Right atrium auricular region (tissue), 2 donors: ENCODE measurements at regions not wholly inside any gene's neighbourhood (a gene's known extent, or its start where the extent isn't known, plus 50 kb on each side); places are given as distances from the start of the nearest gene placed in this dataset.

Experiments used
- DNase-seq: peaks from one replicate; pipeline ENCODE4 v3.0.0-alpha.2; 2019; ENCODE audit warnings: low spot score
- H3K27ac ChIP-seq, 2 donors: fragments of 200-600 bp; sonication (generic); 1 replicate in 1 of 2; 2 replicates in 1 of 2; pipeline ENCODE4 v1.5.1; 2016 to 2019
- H3K27me3 ChIP-seq, 2 donors: fragments of 200-600 bp; sonication (generic); one replicate each; pipeline versions ENCODE4 v1.5.1 to v1.6.0; 2017 to 2019
- H3K36me3 ChIP-seq: fragments of 200-600 bp; sonication (generic); one replicate; pipeline ENCODE4 v1.5.1; 2016
- H3K4me1 ChIP-seq, 2 donors: fragments of 200-600 bp; sonication (generic); one replicate each; pipeline versions ENCODE4 v1.5.1 to v1.6.0; 2017 to 2019
- H3K4me3 ChIP-seq, 2 donors: fragments of 200-600 bp; sonication (generic); 1 replicate in 1 of 2; 2 replicates in 1 of 2; pipeline ENCODE4 v1.5.1; 2017 to 2019; ENCODE audit warnings: mild to moderate bottlenecking in 1 of 2, moderate library complexity in 1 of 2
- H3K9me3 ChIP-seq, 2 donors: fragments of 200-600 bp; sonication (generic); one replicate each; pipeline ENCODE4 v1.5.1; 2019
- TF ChIP-seq, protein P1 (sequence below), 2 donors: fragments of 200-600 bp; sonication (generic); IDR thresholded peaks; one replicate each; pipeline ENCODE4 v1.5.1; 2019; ENCODE audit warnings: antibody characterized with exemption in 2 of 2

- TF ChIP-seq, protein P1, sequence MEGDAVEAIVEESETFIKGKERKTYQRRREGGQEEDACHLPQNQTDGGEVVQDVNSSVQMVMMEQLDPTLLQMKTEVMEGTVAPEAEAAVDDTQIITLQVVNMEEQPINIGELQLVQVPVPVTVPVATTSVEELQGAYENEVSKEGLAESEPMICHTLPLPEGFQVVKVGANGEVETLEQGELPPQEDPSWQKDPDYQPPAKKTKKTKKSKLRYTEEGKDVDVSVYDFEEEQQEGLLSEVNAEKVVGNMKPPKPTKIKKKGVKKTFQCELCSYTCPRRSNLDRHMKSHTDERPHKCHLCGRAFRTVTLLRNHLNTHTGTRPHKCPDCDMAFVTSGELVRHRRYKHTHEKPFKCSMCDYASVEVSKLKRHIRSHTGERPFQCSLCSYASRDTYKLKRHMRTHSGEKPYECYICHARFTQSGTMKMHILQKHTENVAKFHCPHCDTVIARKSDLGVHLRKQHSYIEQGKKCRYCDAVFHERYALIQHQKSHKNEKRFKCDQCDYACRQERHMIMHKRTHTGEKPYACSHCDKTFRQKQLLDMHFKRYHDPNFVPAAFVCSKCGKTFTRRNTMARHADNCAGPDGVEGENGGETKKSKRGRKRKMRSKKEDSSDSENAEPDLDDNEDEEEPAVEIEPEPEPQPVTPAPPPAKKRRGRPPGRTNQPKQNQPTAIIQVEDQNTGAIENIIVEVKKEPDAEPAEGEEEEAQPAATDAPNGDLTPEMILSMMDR (IDR thresholded peaks at IDR 0.05), result no peak
- no peaks in the 10 kb centered on the region for H3K36me3 ChIP-seq
- no peaks in the 10 kb centered on the region for H3K9me3 ChIP-seq
- DNase-seq, result no peak
- no peaks in the 10 kb centered on the region for H3K4me1 ChIP-seq
- H3K27me3 ChIP-seq, result no peaks in the 10 kb centered on the region
- no peak overlapping the region for H3K27ac ChIP-seq
- no peak overlapping the region for H3K4me3 ChIP-seq
Measured at GRCh38 chr10:109275960-109276359, 647.4 kb downstream of the XPNPEP1 start.

- TF ChIP-seq, protein P1 (IDR thresholded peaks at IDR 0.05), result no peak
- H3K4me1 ChIP-seq, result no peaks in the 10 kb centered on the region
- H3K4me3 ChIP-seq, result no peak overlapping the region
- no peaks in the 10 kb centered on the region for H3K9me3 ChIP-seq
- DNase-seq, result no peak
- H3K27me3 ChIP-seq, result no peaks in the 10 kb centered on the region
- no peaks in the 10 kb centered on the region for H3K36me3 ChIP-seq
- H3K27ac ChIP-seq, result no peak overlapping the region
Measured at GRCh38 chr10:109274681-109275080, 648.6 kb downstream of the XPNPEP1 start.

GRCh38 chr10:109270173-109270572 is 653.1 kb downstream of the XPNPEP1 start:
- Histone ChIP-seq H3K4me3 (no peak overlapping the region), H3K9me3 (no peaks in the 10 kb centered on the region), H3K4me1 (no peaks in the 10 kb centered on the region), H3K27ac (no peak overlapping the region), H3K27me3 (no peaks in the 10 kb centered on the region), H3K36me3 (no peaks in the 10 kb centered on the region)
- TF ChIP-seq, protein P1 (IDR thresholded peaks at IDR 0.05), result no peak
- DNase-seq, result no peak

GRCh38 chr10:109264004-109264403 is 659.3 kb downstream of the XPNPEP1 start:
- H3K27me3 ChIP-seq, result no peaks in the 10 kb centered on the region
- no peaks in the 10 kb centered on the region for H3K9me3 ChIP-seq
- TF ChIP-seq, protein P1 (IDR thresholded peaks at IDR 0.05), result no peak
- H3K4me3 ChIP-seq, result no peak overlapping the region
- DNase-seq, result no peak
- no peak overlapping the region for H3K27ac ChIP-seq
- H3K4me1 ChIP-seq, result no peaks in the 10 kb centered on the region
- H3K36me3 ChIP-seq, result no peaks in the 10 kb centered on the region

DNA sequence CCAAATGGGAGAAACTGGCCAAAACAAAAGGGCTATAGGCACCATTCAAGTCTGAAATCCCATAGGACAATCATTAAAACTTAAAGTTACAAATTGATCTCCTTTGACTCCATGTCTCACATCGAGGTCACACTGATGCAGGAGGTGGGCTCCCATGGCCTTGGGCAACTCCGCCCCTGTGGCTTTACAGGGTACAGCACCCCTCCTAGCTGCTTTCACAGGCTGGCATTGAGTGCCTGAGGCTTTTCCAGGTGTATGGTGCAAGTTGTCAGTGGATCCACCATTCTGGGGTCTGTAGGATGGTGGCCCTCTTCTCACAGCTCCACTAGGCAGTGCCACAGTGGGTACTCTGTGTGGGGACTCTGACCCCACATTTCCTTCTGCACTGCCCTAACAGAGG is 662.1 kb downstream of the XPNPEP1 start:
- TF ChIP-seq, protein P1 (IDR thresholded peaks at IDR 0.05), result no peak
- Histone ChIP-seq H3K4me1 (no peaks in the 10 kb centered on the region), H3K9me3 (no peaks in the 10 kb centered on the region)

DNA sequence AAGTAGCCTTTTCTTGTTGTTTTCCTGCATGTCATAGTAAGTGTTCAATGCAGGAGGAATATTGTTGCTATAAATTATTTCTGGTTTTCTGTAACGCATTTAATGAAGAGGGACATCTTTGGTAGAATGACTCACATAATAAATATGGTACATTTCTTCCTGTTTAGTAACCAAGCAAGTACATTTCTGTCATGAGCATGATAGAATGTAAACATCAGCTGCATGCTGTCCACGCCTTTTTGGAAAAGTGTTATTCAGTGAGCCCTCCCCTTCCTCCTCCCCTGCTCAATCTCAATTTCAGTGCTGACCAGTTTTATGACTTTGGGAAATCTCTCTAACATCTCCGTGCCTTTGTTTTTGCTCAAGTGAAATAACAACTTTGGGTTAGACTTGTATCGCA is 664.0 kb downstream of the XPNPEP1 start:
- no peak overlapping the region for H3K27ac ChIP-seq
- TF ChIP-seq, protein P1 (IDR thresholded peaks at IDR 0.05), result no peak
- no peak overlapping the region for H3K4me3 ChIP-seq

More for the DNA sequence above, 662.1 kb downstream of the XPNPEP1 start:
- no peaks in the 10 kb centered on the region for H3K36me3 ChIP-seq
- H3K4me3 ChIP-seq, result no peak overlapping the region
- no peak for DNase-seq
- H3K27ac ChIP-seq, result no peak overlapping the region
- no peaks in the 10 kb centered on the region for H3K27me3 ChIP-seq

More for the DNA sequence above, 664.0 kb downstream of the XPNPEP1 start:
- no peak for DNase-seq
- H3K27me3 ChIP-seq, result no peaks in the 10 kb centered on the region
- H3K4me1 ChIP-seq, result no peaks in the 10 kb centered on the region
- H3K9me3 ChIP-seq, result no peaks in the 10 kb centered on the region
- no peaks in the 10 kb centered on the region for H3K36me3 ChIP-seq
